ENCODE measurements at regions not wholly inside any gene's neighbourhood (a gene's known extent, or its start where the extent isn't known, plus 50 kb on each side); places are given as distances from the start of the nearest gene placed in this dataset.

DNA sequence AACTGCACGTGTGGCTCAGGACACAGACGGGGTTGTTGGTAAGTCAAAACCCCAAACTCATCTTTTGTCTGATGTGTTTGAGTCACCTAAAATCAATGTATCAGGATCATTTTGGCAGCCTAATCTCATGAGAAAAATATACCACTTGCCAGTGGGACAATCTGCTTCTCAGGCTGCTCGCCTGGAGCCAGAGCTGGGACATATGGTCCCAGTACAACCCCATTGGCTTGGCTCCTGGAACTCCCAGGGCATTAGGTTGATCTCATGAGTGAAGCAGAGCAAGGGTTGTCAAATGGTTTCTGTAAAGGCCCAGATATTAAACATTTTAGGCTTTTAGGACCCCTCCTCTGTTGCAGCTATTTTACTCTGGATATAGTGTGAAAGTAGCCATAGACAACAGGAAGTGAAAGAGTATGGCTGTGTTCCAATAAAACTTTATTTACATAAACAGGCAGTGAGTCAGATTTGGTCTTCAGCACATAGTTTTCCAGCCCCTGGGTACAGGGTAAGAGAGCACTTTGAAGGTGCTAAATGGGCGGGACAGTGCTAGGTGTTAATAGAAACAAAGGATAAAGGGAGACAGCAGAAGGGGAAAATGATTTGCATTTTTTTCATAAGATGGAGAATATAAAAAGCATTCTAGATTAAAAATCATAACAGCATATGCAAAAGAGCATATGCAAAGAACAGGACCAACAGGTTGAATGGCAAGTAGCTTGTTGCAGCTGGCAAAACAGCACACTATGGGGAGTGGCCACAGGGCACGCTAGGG is 290.8 kb downstream of the KCNS3 start:
- TF ChIP-seq, protein P1, sequence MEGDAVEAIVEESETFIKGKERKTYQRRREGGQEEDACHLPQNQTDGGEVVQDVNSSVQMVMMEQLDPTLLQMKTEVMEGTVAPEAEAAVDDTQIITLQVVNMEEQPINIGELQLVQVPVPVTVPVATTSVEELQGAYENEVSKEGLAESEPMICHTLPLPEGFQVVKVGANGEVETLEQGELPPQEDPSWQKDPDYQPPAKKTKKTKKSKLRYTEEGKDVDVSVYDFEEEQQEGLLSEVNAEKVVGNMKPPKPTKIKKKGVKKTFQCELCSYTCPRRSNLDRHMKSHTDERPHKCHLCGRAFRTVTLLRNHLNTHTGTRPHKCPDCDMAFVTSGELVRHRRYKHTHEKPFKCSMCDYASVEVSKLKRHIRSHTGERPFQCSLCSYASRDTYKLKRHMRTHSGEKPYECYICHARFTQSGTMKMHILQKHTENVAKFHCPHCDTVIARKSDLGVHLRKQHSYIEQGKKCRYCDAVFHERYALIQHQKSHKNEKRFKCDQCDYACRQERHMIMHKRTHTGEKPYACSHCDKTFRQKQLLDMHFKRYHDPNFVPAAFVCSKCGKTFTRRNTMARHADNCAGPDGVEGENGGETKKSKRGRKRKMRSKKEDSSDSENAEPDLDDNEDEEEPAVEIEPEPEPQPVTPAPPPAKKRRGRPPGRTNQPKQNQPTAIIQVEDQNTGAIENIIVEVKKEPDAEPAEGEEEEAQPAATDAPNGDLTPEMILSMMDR (IDR thresholded peaks at IDR 0.05): no peak
- no peaks in the 10 kb centered on the region for H3K36me3 Mint-ChIP-seq (ENCODE audit: low read depth)
- DNase-seq (ENCODE audit: low spot score): no peak
- no peaks in the 10 kb centered on the region for H3K4me1 Mint-ChIP-seq (ENCODE audit: low read depth)
- H3K27me3 Mint-ChIP-seq (ENCODE audit: low read depth): peaks cover 16% of the 10 kb centered on the region
- H3K9me3 Mint-ChIP-seq (ENCODE audit: low read depth): peaks cover 8% of the 10 kb centered on the region
- no peak overlapping the region for H3K27ac Mint-ChIP-seq (ENCODE audit: unreplicated experiment)
- no peak overlapping the region for H3K4me3 Mint-ChIP-seq (ENCODE audit: unreplicated experiment)

DNA sequence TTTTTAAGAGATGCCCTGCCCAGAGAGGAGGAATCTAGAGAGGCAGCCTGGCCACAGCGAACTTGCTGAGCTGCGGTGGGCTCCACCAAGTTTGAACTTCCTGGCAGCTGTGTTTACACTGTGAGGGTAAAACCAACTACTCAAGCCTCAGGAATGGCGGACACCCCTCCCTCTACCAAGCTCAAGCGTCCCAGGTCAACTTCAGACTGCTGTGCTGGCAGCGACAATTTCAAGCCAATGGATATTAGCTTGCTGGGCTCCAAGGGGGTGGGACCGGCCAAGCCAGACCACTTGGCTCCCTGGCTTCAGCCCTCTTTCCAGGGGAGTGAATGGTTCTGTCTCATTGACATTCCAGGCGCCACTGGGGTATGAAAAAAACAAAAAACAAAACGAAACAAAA is 289.4 kb downstream of the KCNS3 start:
- no peak for DNase-seq (ENCODE audit: low spot score)
- Mint-ChIP-seq H3K27me3 (ENCODE audit: low read depth) (peaks cover 14% of the 10 kb centered on the region), H3K4me3 (ENCODE audit: unreplicated experiment) (no peak overlapping the region), H3K9me3 (ENCODE audit: low read depth) (peaks cover 8% of the 10 kb centered on the region), H3K4me1 (ENCODE audit: low read depth) (no peaks in the 10 kb centered on the region), H3K36me3 (ENCODE audit: low read depth) (no peaks in the 10 kb centered on the region), H3K27ac (ENCODE audit: unreplicated experiment) (no peak overlapping the region)
- TF ChIP-seq, protein P1 (IDR thresholded peaks at IDR 0.05): no peak

DNA sequence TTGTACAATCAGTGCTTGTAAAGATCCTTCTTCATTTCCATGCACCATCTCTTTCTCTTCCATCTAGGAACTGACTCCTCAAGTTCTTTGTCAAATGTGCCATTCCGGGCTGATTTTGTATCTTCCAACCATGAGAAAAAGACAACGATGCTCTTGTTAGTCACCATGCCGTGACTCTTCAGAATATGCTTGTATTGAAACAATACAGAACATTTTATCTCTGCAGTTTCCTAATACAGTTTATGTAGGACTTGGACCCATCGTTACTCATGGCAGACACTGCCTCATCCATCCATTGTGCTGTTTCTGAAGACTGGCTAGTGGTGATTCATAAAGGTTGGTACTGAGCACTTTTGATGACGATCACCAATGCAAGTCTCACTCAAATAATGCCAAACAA is 283.2 kb downstream of the KCNS3 start:
- TF ChIP-seq, protein P1 (IDR thresholded peaks at IDR 0.05): no peak
- Mint-ChIP-seq H3K9me3 (ENCODE audit: low read depth) (peaks cover 5% of the 10 kb centered on the region), H3K4me1 (ENCODE audit: low read depth) (no peaks in the 10 kb centered on the region), H3K4me3 (ENCODE audit: unreplicated experiment) (no peak overlapping the region), H3K36me3 (ENCODE audit: low read depth) (no peaks in the 10 kb centered on the region), H3K27ac (ENCODE audit: unreplicated experiment) (no peak overlapping the region), H3K27me3 (ENCODE audit: low read depth) (peaks cover 15% of the 10 kb centered on the region)
- no peak for DNase-seq (ENCODE audit: low spot score)

DNA sequence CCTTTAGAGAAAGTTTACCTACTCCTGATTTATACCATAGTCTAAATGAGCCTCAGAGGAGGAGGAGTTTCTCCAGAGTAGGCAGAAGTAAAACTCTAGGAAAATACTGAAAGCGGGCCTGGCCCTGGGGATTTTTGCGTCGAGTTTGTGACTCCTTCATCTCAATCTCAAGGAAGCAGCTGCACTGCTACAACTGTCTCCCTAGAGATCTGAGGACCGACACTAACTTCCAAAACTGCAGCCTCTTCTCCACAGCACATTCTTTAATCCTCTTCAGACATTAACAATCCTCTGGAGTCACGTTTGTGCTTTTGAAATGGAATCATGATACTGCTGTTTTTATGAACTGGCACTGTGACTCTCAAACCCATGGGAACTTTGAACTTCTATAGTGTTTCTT is 281.4 kb downstream of the KCNS3 start:
- TF ChIP-seq, protein P1 (IDR thresholded peaks at IDR 0.05): no peak
- Mint-ChIP-seq H3K27ac (ENCODE audit: unreplicated experiment) (no peak overlapping the region), H3K4me3 (ENCODE audit: unreplicated experiment) (no peak overlapping the region), H3K27me3 (ENCODE audit: low read depth) (peaks cover 18% of the 10 kb centered on the region), H3K4me1 (ENCODE audit: low read depth) (no peaks in the 10 kb centered on the region), H3K9me3 (ENCODE audit: low read depth) (no peaks in the 10 kb centered on the region), H3K36me3 (ENCODE audit: low read depth) (no peaks in the 10 kb centered on the region)
- no peak for DNase-seq (ENCODE audit: low spot score)

DNA sequence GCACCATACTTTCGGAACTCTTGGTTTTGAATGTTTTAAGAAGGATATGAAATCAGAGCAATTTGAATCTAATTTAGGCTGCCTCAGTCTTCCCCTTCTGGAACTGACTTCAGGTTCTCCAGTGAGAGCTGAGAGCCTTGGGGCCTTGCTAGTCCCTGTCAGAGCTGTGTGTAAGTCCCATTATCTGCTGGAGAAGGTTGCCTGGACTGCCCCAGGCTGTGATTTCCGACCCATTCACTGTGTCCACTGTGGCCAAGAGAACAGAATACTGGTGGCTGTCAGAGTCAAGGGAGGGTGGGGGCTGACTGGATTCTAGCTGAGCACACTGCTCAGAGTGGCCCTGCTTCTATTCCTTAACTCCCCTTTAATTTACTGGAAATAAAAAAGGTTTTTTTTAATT is 278.0 kb downstream of the KCNS3 start:
- no peaks in the 10 kb centered on the region for H3K9me3 Mint-ChIP-seq (ENCODE audit: low read depth)

More for the DNA sequence above, 278.0 kb downstream of the KCNS3 start:
- no peak for DNase-seq (ENCODE audit: low spot score)
- Mint-ChIP-seq H3K4me3 (ENCODE audit: unreplicated experiment) (no peak overlapping the region), H3K27me3 (ENCODE audit: low read depth) (peaks cover 11% of the 10 kb centered on the region), H3K36me3 (ENCODE audit: low read depth) (no peaks in the 10 kb centered on the region), H3K4me1 (ENCODE audit: low read depth) (no peaks in the 10 kb centered on the region), H3K27ac (ENCODE audit: unreplicated experiment) (no peak overlapping the region)
- TF ChIP-seq, protein P1 (IDR thresholded peaks at IDR 0.05): no peak

Data from chondrocyte (in vitro differentiated cells).